HEK293 (cell line): ENCODE measurements at regions not wholly inside any gene's neighbourhood (a gene's known extent, or its start where the extent isn't known, plus 50 kb on each side); places are given as distances from the start of the nearest gene placed in this dataset.

Experiments used
- CTCF ChIP-seq: fragments of 450-650 bp; formaldehyde crosslinking; IDR thresholded peaks from 2 replicates; pipeline ENCODE4 v1.5.1; 2016; ENCODE audit warnings: missing biosample characterization, missing genetic modification characterization
- ZIC2 ChIP-seq: fragments of 450-650 bp; formaldehyde crosslinking; IDR thresholded peaks from 2 replicates; pipeline ENCODE4 v1.5.1; 2016; ENCODE audit warnings: missing biosample characterization, missing genetic modification characterization
- ZNF140 ChIP-seq: fragments of 450-650 bp; formaldehyde crosslinking; IDR thresholded peaks from 2 replicates; pipeline ENCODE4 v1.5.1; 2016; ENCODE audit warnings: missing biosample characterization, missing genetic modification characterization
- ZNF26 ChIP-seq: fragments of 450-650 bp; formaldehyde crosslinking; IDR thresholded peaks from 2 replicates; pipeline ENCODE4 v1.5.1; 2016; ENCODE audit warnings: missing biosample characterization, missing genetic modification characterization
- ZNF837 ChIP-seq: fragments of 450-650 bp; formaldehyde crosslinking; IDR thresholded peaks from 2 replicates; pipeline ENCODE4 v1.5.1; 2016; ENCODE audit warnings: missing biosample characterization, missing genetic modification characterization

GRCh38 chr2:183803596-183803995, 679.4 kb downstream of the NUP35 start:
- TF ChIP-seq ZNF140 (tag by site-specific recombination), result no peak
- no peak for TF ChIP-seq ZNF837 (tag by site-specific recombination)
- no peak for TF ChIP-seq ZIC2
- TF ChIP-seq ZNF26 (tag by site-specific recombination), result no peak
- TF ChIP-seq CTCF, result no peak
